ENCODE measurements at regions not wholly inside any gene's neighbourhood (a gene's known extent, or its start where the extent isn't known, plus 50 kb on each side); places are given as distances from the start of the nearest gene placed in this dataset.

DNA sequence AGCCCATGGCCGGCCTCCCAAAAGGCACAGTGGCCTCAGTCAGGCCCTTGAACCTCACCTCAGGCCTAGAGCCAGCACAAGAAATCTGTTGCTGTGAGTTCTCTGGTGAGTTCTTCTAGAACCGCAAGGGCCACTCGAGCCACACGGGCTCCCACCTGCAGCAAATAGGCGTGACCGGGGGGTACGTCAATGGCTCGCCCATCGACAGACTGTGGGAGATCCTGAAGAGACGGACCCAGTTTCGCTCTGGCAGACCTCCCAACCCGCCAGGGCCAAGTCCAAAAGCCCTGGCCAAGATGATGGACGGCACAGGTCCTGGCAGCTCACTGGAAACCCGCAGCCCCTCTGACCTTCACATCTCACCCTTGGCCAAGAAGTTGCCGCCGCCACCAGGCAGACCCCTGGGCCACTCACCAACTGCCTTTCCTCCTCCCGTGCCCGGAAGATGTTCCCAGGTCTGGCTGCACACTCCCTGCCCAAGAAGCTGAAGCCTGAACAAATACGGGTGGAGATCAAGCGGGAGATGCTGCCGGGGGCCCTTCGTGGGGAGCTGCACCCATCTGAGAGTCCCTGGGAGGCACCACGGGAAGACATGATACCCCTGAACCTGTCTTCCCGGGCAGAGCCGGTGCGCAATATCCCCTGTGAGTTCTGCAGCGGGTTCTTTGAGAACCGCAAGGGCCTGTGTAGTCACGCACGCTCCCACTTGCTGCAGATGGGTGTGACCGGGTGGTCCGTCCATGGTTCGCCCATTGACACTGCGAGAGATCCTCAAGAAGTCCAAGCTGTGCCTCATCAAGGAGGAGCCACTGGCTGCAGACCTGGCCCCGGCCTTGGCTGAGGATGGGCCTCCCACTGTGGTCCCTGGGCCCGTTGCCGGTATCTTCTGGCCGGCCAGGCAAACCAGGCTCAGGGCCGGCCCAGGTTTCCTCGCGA is 544.2 kb upstream of the CCDC179 start:
- H3K4me1 ChIP-seq (ENCODE audit: low read length) = no peaks in the 10 kb centered on the region
- H3K79me2 ChIP-seq (ENCODE audit: low read length) = no peaks in the 10 kb centered on the region
- TF ChIP-seq, protein P1, sequence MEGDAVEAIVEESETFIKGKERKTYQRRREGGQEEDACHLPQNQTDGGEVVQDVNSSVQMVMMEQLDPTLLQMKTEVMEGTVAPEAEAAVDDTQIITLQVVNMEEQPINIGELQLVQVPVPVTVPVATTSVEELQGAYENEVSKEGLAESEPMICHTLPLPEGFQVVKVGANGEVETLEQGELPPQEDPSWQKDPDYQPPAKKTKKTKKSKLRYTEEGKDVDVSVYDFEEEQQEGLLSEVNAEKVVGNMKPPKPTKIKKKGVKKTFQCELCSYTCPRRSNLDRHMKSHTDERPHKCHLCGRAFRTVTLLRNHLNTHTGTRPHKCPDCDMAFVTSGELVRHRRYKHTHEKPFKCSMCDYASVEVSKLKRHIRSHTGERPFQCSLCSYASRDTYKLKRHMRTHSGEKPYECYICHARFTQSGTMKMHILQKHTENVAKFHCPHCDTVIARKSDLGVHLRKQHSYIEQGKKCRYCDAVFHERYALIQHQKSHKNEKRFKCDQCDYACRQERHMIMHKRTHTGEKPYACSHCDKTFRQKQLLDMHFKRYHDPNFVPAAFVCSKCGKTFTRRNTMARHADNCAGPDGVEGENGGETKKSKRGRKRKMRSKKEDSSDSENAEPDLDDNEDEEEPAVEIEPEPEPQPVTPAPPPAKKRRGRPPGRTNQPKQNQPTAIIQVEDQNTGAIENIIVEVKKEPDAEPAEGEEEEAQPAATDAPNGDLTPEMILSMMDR (IDR thresholded peaks at IDR 0.05; ENCODE audit: low read depth, low read length) = no peak
- no peak for TF ChIP-seq EZH2phosphoT487 (IDR thresholded peaks at IDR 0.05; ENCODE audit: low read depth)
- H3K4me2 ChIP-seq (ENCODE audit: low read length) = no peak overlapping the region
- H2AFZ ChIP-seq (ENCODE audit: low read depth, low read length) = no peak overlapping the region
- no peak overlapping the region for H3K27ac ChIP-seq (ENCODE audit: low read length)
- no peaks in the 10 kb centered on the region for H3K9me3 ChIP-seq (ENCODE audit: insufficient read depth, low read length)
- no peaks in the 10 kb centered on the region for H4K20me1 ChIP-seq (ENCODE audit: insufficient read depth, low read length)
- no peaks in the 10 kb centered on the region for H3K36me3 ChIP-seq (replicated peaks; ENCODE audit: low read depth, low read length)
- H3K9ac ChIP-seq (ENCODE audit: low read length) = no peak overlapping the region
- H3K4me3 ChIP-seq (ENCODE audit: low read length) = no peak overlapping the region
- no peaks in the 10 kb centered on the region for H3K27me3 ChIP-seq (ENCODE audit: low read depth, low read length)

DNA sequence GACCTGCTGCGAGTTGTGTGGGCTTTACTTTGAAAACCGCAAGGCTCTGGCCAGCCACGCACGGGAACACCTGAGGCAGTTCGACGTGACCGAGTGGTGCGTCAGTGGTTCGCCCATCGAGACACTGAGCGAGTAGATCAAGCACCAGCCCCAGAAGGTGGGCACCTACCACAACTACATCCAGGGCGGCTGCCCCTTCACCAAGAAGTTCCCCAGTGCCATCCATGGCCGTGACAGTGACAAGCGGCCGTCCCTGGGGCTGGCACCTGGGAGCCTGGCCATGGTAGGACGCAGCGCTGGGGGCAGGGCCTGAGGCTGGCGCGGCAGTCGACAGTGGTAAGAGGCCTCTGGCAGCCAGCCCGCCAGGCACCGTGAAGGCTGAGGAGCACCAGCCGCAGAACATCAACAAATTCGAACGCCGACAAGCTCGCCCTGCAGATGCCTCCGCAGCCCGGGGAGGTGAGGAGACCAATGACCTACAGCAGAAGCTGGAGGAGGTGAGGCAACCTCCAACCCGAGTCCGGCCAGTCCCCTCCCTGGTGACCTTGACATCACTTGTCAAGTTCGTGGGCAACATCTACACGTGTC is 545.2 kb upstream of the CCDC179 start:
- H3K27ac ChIP-seq (ENCODE audit: low read length) = no peak overlapping the region
- H3K9ac ChIP-seq (ENCODE audit: low read length) = no peak overlapping the region
- no peak overlapping the region for H3K4me2 ChIP-seq (ENCODE audit: low read length)
- no peak overlapping the region for H3K4me3 ChIP-seq (ENCODE audit: low read length)
- TF ChIP-seq, protein P1 (IDR thresholded peaks at IDR 0.05; ENCODE audit: low read depth, low read length) = no peak
- no peak for TF ChIP-seq EZH2phosphoT487 (IDR thresholded peaks at IDR 0.05; ENCODE audit: low read depth)
- H4K20me1 ChIP-seq (ENCODE audit: insufficient read depth, low read length) = no peaks in the 10 kb centered on the region
- no peaks in the 10 kb centered on the region for H3K4me1 ChIP-seq (ENCODE audit: low read length)
- no peak overlapping the region for H2AFZ ChIP-seq (ENCODE audit: low read depth, low read length)
- no peaks in the 10 kb centered on the region for H3K36me3 ChIP-seq (replicated peaks; ENCODE audit: low read depth, low read length)
- no peaks in the 10 kb centered on the region for H3K9me3 ChIP-seq (ENCODE audit: insufficient read depth, low read length)
- no peaks in the 10 kb centered on the region for H3K27me3 ChIP-seq (ENCODE audit: low read depth, low read length)
- H3K79me2 ChIP-seq (ENCODE audit: low read length) = no peaks in the 10 kb centered on the region

DNA sequence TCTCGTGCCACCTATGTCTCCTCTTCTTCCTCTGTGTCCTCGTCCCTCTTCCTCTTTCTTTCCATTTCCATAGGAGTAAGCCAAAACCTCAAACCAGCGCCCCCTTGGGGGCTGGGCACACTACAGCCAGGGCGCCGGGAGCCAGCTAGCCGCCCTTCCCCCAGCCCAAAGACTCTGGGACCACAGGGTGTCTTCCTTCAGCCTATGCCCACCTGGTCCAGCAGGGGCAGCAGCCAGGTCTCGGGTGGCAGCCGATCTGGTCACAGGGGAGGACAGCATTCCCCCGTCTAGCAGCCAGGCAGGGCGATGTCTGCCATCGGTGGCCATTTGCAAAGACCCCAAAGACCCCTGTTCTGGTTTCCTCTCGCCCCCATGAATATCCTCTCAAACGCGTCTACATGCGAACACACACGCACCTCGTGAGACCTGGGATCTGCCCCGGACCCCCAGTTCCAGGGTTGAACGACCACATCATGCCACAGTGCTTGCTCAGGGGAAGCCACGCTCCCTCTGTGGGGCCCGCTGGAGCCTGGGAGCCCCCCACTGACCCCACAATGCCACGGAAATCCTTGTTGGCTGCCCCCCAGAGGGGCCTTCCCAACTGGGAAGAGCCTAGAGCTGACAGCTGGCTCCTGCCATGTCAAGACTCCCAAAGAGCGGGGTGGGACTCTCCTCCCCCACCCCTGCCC is 546.0 kb upstream of the CCDC179 start:
- H3K36me3 ChIP-seq (replicated peaks; ENCODE audit: low read depth, low read length) = no peaks in the 10 kb centered on the region

More for the DNA sequence above, 546.0 kb upstream of the CCDC179 start:
- Histone ChIP-seq H3K9ac (ENCODE audit: low read length) (no peak overlapping the region), H4K20me1 (ENCODE audit: insufficient read depth, low read length) (no peaks in the 10 kb centered on the region), H3K27ac (ENCODE audit: low read length) (no peak overlapping the region), H3K4me2 (ENCODE audit: low read length) (no peak overlapping the region), H2AFZ (ENCODE audit: low read depth, low read length) (no peak overlapping the region), H3K27me3 (ENCODE audit: low read depth, low read length) (no peaks in the 10 kb centered on the region), H3K79me2 (ENCODE audit: low read length) (no peaks in the 10 kb centered on the region), H3K9me3 (ENCODE audit: insufficient read depth, low read length) (no peaks in the 10 kb centered on the region), H3K4me3 (ENCODE audit: low read length) (no peak overlapping the region), H3K4me1 (ENCODE audit: low read length) (no peaks in the 10 kb centered on the region)
- TF ChIP-seq, protein P1 (IDR thresholded peaks at IDR 0.05; ENCODE audit: low read depth, low read length) = no peak
- no peak for TF ChIP-seq EZH2phosphoT487 (IDR thresholded peaks at IDR 0.05; ENCODE audit: low read depth)
